NCI-H526 treated with DMSO at 0.1 percent for 48 hours (cell line): ENCODE measurements at regions not wholly inside any gene's neighbourhood (a gene's known extent, or its start where the extent isn't known, plus 50 kb on each side); places are given as distances from the start of the nearest gene placed in this dataset.
"Not testable (repeated sequence)": the region's sequence is repeated elsewhere in the genome, so short reads cannot be mapped to it uniquely, and the experiment has no call there.

Experiments
- DNase-seq: peaks from one replicate; lab custom pipeline; 2025; lab: John Stamatoyannopoulos, UW

DNA sequence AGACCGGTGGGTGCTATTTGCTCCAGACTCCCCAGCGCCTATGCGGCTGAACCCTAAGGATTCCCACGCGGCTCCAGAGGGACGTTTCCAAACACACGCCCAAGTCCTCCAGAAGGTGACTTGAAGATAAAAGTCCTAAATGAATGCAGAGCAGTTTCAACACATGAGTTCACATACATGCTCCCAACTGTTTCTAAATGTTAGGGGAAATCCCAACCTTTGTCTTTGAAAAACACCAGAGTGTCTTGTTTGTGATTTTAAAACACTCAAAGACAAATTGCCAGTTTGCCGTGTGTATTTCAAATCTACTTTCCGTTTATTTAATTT, 252.9 kb upstream of the SFSWAP start:
- DNase-seq, result no peak

DNA sequence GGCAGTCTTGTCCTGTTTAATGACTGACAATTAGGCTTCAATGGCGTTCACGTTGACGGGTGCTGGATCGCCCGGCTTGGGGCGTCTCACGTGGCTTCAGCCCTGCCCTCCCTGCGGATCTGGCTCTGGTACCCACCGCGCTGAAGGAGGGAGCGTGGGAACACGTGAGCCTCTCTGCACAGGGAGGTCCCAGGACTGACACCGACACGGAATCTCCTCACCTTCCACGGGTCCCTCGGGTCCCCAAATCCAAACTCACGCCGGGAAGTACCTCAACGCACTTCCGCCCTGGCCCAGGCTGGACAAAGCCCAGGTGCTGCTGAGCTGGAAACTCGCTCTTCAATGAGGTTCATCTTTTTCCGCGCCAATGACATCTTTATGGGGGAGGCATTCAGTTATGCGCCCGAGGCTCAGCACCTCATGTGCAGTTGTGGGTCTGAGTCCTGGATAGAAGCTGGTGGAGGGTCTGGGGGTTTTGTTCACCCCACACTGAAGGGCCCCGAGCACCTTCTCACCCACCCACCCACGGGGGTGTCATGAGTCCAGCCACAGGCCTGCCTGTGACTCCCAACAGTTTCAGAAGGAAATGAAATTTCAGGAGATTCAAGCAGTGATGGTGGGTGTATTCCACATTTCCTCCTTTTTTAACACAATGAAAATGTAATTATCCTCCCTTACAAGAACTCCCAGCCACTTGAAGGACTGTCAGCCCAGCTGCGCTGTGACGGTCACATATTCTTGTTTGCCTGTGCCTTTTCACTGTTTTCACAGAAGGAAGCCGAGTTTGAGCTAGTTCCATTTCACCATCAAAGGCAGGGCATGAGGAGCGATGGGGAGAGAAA, 251.7 kb upstream of the SFSWAP start:
- DNase-seq, result no peak

DNA sequence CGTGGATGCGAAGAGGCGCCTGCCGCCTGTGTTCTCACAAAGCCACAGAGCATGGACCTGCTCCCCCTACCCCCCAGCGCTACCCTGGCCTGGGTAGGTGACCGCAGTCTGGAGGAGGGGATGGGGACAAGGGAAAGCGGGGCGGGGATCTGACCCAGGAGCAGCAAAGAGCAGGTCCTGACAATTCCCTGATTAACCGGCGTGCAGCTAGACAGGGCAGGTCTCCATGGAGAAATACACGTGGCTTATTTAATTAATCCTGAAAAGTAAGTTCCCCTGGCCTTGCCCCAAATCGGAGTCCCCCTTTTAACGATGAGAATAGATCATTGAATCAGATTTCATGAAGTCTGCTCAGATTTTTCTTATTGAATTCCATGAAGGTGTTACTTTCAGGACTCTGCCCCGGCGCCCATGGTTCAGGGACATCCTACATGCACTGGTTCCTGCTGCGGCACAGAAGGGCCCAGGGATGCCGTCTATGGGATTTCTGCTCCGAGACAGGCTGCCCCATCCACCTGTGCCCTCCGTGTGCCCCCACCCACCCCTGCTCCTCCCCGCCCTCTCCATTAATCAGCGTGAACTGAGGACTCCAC, 251.0 kb upstream of the SFSWAP start:
- no peak for DNase-seq

DNA sequence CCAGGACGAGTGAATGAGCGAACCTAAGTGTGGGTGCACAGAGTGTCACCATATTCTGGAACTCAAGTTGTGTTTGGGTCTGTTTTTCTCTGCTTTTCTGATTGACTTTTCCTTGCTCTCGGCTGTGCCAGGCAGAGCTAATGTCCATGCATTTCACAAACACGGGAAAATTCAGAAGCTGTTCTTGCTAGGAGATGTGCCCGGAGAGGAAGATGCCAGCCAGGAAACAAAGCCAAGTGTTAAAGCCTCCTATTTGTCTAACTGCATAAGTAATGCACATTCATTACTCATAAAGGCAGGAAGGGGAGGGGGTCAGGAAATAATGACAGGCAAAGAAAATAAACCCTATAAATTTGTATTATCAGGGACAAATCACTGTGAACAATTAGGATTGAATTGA, 250.4 kb upstream of the SFSWAP start:
- no peak for DNase-seq

DNA sequence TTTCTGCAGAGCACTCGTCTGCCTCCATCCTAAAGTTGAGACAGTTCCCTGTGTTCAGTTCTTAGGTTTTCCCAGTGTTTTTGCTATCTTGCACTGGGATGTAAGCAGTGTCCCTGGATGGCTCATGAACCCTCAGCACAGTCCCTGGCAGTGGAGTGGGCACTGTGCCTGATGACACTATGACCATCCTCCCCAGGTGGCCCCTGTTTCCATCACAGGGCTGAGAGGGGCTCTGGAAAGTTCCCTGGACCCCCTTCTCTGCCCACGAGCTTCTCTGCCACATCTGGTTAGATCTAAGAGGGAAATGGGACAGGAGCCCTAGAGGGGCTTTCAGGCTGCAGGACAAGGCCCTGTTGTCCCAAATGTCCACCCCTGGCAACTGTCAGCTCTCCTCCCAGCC, 249.8 kb upstream of the SFSWAP start:
- DNase-seq, result no peak

DNA sequence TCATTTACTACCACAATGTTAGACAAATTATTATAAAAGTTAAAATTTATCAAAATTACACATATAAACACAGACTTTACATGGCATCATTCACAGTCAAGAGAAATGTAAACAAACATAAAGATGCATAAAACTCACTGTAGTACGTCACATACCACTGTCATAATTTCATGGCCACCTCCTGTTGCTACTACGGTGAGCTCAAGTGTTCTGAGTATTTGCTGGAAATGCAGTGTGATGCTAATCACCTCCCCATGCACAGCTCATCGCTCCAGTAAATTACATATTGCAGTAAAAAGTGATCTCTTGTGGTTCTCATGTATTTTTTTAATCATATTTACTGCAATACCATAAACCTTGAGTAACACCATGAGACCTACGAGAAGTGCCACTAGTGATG, 247.7 kb upstream of the SFSWAP start:
- DNase-seq, result no peak

DNA sequence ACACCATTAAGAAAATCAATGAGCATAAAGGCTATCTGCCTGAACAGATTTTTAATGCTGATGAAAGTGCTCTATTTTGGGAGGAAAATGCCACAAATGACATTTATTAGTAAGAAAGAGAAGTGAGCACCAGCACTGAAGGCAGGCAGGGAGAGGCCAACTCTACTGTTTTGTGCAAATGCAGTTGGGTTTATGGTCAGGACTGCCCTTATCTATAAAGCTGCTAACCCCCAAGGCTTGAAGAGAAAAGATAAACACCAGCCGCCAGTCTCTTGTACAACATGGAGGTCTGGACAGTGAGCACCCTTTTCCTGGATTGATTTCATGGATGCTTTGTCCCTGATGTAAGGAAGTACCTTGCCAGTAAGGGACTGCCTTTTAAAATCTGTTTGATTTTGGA, 246.8 kb upstream of the SFSWAP start:
- DNase-seq, result no peak

DNA sequence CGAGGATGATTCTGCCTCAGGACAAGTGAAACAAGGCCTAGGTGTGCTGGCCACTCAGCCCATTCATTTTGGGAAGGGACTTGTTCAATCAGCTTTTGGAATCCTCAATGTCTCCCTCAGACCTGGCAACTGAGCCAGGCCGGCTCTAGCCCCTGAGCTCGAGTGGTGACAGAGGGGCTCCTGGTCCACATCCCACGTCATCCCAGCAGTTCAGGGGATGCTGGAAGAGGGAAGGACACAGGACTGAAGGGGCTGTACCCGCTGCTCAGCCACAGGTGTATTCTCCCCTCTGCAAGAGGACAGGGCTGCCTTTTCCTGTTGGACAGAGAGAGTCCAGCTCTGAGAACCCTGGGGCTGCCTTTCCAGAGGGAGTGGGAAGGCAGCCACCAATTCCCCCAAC, 244.6 kb upstream of the SFSWAP start:
- no peak for DNase-seq

DNA sequence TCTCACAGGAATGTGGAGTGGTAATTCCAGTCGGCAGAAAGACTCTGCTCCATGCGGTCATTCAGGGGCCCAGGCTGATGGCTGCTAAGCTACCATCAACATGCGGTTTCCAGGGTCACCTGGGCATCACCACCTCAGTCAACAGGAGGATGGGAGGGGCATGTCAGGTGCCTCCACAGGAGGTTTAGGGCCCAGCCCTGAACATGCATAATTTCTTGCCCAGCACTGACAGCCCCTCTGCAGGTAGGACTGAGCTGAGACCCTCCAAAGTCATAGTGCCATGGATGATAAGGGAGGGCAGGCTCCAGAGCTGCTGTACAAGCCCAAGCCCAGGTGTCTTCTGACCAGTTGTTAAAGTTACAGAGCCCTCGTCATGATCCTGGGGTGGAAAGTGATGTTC, 244.0 kb upstream of the SFSWAP start:
- no peak for DNase-seq

DNA sequence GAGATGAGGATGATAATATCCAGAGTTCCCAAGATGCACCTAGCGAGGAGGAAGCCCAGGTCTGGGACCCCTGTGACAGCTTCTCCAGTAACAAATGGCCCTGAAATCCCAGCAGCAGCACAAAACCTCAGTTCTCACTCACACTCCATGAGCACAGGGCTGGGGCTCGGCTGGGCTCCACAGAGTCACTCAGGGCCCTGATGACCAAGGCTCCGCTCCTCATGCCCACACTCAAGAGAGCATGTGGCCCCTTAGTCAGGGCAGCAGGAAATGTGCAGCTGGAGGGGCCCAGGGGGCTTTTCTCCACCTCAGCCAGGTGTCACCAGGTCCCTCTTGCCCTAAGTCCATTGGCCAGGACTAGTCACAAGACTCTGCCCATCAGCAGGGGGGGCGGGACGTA, 242.7 kb upstream of the SFSWAP start:
- no peak for DNase-seq

DNA sequence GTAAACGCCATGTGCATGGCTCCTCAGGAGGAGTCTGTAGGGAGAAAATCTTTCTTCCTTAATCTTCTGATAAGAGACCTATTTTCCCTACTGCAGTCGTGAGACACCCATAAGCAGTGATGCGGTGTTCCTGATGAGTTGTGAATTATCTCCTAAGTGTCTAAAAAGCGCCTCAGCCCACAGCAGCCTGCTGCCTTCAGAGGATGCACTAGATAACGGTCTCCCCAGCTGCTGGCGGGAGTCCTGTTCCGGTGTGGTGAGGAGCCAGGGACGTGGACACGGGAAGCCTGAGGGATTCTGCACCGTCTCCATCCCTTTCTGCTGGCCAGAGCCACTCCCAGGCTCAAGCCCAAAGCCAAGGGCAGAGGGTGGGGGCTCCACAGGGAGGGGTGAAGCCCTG, 240.9 kb upstream of the SFSWAP start:
- not testable (repeated sequence) for DNase-seq

DNA sequence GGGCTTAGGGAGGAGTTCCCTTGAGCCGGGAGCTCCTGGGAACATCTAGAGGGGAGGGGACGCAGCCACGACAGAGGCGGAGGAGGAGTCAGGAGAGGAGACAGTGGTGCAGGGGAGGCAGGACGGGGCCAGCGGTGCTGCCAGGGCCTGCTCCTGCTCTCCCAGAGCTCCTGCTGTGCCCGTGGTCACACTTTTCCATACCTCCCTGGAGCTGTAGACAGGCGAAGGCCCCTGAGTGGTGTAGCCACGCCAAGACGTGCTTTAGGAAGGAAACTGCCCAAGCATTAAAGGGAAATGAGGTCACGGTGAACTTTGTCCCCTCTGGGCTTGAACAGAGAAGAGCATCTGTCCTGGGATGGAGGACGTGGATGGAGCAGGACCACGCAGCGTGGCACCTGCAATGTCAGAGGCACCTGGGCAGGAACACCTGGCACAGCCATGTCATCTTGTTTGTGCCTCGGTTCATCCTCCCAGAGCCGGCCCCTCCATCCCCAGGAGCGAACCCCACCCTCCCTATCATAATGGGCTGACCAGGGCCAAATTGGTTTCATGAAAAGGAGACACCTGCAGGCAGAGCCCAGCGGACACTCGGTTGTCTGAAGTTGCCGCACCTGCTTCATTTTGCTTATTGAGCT, 239.5 kb upstream of the SFSWAP start:
- no peak for DNase-seq

DNA sequence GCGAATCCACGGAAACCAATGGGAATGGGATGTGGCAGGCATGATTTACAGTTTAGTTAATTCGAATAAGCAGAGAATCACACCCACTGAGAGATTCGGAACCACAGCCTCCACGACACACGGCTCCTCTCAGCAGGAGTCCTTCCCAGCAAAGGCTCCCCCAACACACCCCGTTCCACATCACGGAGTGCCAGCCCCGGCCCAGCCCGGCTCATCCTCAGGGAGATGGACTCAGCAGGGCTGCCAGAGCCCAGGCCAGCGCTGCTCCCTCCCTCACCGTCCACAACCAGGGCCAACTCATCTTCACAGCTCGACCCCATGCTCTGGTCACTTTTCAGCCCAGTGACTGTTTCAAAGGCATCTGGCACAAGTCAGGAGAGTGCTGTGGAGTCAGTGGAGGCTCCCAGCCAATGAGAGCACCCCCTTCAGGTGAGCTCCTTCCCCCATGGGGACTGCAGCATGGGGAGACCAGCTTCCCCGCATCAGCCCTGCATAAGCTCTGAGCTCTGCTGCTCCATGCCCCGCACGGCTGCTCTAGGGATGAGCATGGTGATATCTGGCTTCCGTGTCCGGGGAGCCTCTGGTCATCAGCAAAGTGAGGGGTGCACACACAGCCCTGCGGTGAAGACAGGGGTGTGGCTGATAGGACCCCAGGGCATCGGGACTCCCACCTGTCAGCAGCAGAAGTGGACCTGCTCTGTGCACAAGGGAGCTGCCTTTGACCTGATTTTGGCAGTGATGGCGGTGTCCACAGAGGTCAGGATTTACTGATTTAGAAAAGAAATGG, 238.8 kb upstream of the SFSWAP start:
- no peak for DNase-seq

DNA sequence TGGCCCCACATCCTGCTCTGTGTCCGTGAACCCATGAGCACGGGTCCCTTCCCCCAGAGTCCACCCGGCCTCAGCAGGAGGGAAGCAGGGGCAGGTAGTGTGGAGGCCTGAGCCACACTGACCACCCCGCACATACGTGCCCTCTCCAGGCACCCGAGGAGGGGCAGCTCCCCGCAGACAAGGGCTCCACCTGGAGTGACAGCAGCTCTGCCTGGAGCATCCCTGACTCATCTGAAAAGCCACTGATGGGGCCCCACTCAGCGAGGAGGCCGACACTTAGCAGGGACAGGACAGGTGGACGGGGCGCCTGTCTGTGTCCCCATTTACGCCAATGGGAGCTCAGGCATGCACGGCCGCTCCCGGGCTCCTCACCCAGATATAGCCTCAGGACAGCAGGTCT, 237.6 kb upstream of the SFSWAP start:
- no peak for DNase-seq

DNA sequence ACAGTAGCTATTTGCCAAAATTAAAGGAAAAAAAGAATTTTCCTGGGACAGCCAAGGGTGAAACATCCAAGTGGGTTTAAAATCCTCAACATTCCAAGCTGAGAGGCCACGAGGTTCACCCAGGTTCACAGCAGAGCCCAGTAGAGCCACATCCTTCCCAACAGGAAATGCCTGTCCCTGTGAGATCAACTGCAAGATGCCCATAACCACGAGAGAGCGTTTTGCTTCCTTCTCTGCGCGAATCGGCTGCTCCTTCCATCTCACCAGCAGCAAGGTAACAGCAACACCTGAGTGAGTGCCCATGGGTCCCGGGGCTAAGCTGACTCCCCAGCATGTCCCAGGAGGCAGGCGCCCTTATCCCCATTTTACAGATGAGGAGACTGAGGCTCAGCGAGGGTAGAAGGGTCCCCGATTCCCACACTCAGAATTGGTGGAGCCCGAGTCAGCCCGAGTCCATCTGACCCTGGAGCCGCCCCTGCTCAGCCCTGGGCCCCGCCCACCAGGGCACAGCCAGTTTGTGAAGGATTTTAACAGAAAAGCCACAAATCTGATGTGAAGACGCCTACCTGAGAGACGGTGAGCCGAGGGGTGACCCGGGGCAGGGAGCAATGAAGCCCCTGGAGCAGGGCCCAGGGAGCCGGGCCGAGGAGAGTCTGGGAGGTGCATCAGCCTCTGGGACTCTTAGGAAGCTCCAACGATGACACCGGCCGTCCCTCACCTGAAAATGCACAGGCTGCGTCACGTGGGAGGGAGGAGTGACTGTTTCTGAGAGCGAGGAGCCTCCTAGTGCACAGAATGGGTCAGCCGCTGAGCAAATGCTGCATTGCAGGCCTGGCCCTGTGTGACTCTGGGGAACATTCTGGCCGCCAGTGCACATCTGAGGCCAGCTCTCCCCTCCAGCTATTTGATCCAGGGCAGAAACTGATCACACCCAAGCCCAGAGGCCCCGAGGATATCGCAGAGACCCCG, 236.9 kb upstream of the SFSWAP start:
- DNase-seq, result no peak

DNA sequence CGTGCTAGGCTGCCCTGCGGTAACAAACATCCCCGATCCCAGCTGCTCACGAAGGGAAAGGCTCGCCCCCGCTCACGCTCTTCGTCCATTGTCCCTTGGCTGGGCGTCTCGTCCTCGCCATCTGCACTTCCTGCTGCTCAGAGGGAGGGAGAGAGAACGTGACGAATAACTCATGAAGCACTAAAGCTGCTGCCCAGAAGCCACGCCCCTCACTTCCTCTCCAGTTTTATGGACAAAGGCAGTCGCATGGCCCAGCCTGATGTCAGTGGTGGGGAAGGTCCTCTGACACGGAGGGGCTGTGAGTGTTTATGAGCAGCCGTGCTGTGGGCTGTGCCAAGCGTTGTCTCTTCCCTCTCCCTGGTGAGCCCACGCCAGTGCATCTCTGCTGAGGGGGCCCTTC, 235.9 kb upstream of the SFSWAP start:
- not testable (repeated sequence) for DNase-seq

DNA sequence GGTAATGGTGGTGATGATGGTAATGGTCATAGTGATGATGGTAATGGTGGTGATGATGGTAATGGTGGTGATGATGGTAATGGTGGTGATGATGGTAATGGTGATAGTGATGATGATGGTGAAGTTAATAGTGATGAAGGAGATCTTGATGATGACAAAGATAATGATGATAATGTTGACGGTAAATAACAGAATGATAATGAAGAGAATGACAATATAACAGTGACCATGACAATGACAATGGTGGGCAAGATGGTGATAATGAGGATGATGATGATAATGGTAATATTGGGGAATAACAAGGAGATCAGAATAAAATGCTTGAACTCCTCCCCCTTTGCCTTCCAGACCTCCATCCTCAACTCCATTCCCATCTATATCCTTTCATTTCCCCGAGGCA, 233.3 kb upstream of the SFSWAP start:
- DNase-seq, result no peak

DNA sequence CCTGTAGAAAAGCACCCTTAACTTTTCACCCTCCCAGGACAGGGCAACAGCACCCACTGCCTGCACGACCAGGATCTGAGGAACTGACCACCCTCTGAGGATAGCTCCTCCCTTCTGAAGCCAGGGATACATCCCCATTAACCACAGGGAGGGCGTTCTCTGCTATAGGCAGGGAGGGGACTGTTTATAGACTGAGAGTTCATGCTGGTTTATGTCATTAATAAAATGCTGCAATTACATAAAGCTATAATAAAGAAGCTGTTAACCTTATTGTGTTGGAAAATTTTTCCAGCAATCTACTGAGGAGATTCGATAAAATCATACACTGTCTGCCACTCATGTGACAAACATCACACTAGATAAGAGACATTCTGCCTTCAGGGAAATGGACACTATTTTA, 232.4 kb upstream of the SFSWAP start:
- DNase-seq, result no peak

DNA sequence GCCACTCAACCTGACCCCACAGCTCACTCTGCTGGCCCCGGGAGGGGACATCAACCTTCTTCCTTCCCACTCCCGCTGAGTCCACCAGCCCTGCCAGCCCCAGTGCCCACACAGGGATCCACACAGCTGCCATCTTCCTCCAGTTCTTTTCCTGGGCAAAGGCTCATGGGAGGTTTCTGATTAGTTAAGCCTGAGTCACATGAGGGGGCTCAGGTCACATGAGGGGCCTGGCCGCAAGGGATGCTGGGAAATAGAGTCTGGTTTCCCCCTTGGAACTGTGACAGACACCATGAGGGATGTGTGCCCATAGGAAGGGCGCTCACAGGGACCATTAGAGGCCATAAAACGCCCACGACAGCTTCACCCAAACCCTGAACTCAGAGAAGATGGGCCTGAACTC, 228.7 kb upstream of the SFSWAP start:
- no peak for DNase-seq

DNA sequence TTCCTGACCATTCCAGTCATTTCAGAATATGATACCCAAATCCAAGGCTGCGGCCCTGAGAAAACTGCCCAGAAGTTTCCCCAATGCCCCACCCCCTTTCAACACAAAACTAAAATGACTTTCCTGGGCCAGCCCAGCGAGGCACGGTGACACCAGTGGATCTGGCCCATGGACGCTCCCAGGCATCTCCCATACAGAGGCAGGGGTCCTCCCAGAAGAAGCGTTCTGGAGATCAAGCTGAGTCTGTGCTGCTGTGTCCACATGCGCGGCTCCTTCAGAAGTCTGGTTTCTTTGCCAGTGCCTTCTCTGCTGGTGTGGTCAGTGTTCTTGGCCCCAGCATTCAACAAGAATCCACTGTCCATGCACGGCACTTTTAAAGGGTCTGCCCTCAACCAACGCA, 228.2 kb upstream of the SFSWAP start:
- DNase-seq, result no peak

DNA sequence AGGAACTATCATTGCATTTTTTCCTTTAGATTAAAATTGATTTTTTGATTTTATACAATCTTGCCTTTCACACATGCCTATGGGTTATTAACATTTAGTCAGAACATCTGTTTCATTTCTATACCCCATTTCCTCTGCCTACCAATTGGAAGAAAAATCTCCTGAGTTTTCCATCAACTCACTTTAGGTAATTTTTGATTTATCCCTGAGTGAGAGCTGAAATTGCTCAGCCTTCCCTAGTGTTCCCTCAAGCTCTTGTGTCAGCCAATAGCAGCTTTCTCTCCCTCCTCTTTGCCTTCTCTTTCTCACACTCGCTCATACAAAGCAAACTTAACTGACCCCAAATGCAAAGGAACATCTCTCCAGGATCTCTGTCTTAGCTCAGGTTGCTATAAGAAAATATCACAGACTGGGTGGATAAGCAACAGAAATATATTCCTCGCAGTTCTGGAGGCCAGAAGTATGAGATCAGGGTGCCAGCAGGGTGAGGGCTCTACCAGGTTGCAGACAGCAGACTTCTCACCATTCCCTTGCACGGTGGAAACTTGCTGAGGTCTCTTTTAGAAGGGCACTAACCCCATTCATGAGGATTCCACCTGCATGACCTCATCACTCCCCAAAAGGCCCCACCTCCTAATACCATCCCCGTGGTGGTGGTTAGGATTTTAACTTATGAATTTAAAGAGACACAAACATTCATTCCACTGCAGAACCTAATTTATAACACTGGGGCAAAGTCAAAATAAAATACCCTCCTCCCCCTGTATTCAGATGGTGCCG, 224.2 kb upstream of the SFSWAP start:
- no peak for DNase-seq
